Right atrium auricular region (tissue), 2 donors: ENCODE measurements at regions not wholly inside any gene's neighbourhood (a gene's known extent, or its start where the extent isn't known, plus 50 kb on each side); places are given as distances from the start of the nearest gene placed in this dataset.

Source experiments
- DNase-seq: peaks from one replicate; pipeline ENCODE4 v3.0.0-alpha.2; 2019; ENCODE audit warnings: low spot score
- H3K27ac ChIP-seq, 2 donors: fragments of 200-600 bp; sonication (generic); 1 replicate in 1 of 2; 2 replicates in 1 of 2; pipeline ENCODE4 v1.5.1; 2016 to 2019
- H3K27me3 ChIP-seq, 2 donors: fragments of 200-600 bp; sonication (generic); one replicate each; pipeline versions ENCODE4 v1.5.1 to v1.6.0; 2017 to 2019
- H3K36me3 ChIP-seq: fragments of 200-600 bp; sonication (generic); one replicate; pipeline ENCODE4 v1.5.1; 2016
- H3K4me1 ChIP-seq, 2 donors: fragments of 200-600 bp; sonication (generic); one replicate each; pipeline versions ENCODE4 v1.5.1 to v1.6.0; 2017 to 2019
- H3K4me3 ChIP-seq, 2 donors: fragments of 200-600 bp; sonication (generic); 1 replicate in 1 of 2; 2 replicates in 1 of 2; pipeline ENCODE4 v1.5.1; 2017 to 2019; ENCODE audit warnings: mild to moderate bottlenecking in 1 of 2, moderate library complexity in 1 of 2
- H3K9me3 ChIP-seq, 2 donors: fragments of 200-600 bp; sonication (generic); one replicate each; pipeline ENCODE4 v1.5.1; 2019
- TF ChIP-seq, protein P1 (sequence below), 2 donors: fragments of 200-600 bp; sonication (generic); IDR thresholded peaks; one replicate each; pipeline ENCODE4 v1.5.1; 2019; ENCODE audit warnings: antibody characterized with exemption in 2 of 2

DNA sequence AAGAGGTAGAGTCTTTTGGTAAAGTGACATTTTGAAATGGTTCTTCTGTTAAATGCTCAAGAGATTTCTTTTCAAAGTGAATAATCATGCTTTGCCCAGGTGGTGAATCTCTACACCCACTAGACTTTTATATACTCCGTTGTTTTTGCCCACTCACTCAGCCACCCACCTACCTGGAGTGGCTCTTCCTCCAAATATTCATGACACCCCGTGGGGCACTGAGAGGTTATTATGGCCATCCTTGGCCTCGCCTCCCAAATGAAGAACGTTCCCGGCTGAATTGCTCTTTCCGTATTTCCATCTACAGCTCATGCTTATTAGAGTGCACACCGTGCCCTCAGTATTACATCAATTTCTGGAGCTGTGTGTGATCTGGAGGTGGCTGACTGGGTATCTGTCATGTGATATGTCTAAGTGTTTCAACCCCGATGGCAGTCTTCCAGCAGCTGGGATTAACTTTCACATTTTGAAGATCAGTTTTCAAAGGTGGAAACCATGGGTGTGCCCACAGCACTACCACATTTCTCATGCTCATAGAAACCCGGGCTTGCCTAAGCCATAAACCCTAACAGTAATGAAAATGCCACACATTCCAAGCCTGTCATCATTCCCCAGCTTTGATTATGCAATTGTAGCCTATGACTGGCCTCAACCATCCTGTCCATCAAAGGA is 406.6 kb upstream of the MMADHC start:
- TF ChIP-seq, protein P1, sequence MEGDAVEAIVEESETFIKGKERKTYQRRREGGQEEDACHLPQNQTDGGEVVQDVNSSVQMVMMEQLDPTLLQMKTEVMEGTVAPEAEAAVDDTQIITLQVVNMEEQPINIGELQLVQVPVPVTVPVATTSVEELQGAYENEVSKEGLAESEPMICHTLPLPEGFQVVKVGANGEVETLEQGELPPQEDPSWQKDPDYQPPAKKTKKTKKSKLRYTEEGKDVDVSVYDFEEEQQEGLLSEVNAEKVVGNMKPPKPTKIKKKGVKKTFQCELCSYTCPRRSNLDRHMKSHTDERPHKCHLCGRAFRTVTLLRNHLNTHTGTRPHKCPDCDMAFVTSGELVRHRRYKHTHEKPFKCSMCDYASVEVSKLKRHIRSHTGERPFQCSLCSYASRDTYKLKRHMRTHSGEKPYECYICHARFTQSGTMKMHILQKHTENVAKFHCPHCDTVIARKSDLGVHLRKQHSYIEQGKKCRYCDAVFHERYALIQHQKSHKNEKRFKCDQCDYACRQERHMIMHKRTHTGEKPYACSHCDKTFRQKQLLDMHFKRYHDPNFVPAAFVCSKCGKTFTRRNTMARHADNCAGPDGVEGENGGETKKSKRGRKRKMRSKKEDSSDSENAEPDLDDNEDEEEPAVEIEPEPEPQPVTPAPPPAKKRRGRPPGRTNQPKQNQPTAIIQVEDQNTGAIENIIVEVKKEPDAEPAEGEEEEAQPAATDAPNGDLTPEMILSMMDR (IDR thresholded peaks at IDR 0.05): no peak
- H3K27ac ChIP-seq: no peak overlapping the region
- no peaks in the 10 kb centered on the region for H3K36me3 ChIP-seq
- no peak overlapping the region for H3K4me3 ChIP-seq
- no peaks in the 10 kb centered on the region for H3K27me3 ChIP-seq
- DNase-seq: no peak
- H3K4me1 ChIP-seq: peaks cover 0 to 14% of the 10 kb centered on the region in 2 donors
- H3K9me3 ChIP-seq: no peaks in the 10 kb centered on the region

DNA sequence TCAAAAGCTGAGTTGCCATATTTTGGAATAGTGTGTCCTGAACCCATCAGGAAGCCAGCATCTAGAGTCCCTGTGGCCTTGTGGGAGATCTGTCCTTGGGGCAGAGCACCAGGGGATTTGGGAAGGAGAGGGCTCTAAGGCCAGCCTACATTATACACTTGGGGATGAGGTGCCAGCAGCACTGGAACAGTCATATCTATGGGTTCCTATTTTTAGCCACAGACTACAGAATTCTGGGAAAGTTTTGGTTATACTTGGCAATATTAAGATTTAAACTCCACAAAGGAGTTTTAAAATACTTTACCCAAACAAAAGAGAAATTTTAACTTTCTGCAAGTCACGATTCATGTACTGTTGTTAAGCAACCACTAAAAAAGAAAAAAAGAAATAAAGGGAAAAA is 405.7 kb upstream of the MMADHC start:
- no peak overlapping the region for H3K27ac ChIP-seq
- H3K27me3 ChIP-seq: no peaks in the 10 kb centered on the region
- H3K4me1 ChIP-seq: peaks cover 0 to 14% of the 10 kb centered on the region in 2 donors
- TF ChIP-seq, protein P1 (IDR thresholded peaks at IDR 0.05): no peak
- no peaks in the 10 kb centered on the region for H3K9me3 ChIP-seq
- no peak overlapping the region for H3K4me3 ChIP-seq
- DNase-seq: no peak
- no peaks in the 10 kb centered on the region for H3K36me3 ChIP-seq

DNA sequence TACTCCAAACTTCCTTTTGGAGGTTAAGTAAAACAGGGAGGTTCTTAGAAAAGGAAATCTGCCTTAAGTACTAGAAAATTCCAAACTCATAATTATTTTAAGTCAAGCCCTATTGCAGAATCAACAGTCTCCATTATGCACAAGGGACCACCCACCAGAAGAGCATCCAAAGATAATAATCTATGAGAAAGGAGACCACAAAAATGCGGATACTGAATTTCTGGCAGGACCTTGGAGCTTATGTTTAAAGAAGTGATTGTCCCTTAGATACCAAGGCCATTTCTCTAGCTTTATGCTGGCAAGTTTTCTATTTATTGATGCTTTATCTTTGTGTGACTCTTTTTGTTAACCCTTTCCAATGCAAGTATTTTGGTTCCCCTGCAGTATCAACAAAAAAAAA is 404.0 kb upstream of the MMADHC start:
- TF ChIP-seq, protein P1 (IDR thresholded peaks at IDR 0.05): no peak
- peaks cover 0 to 14% of the 10 kb centered on the region in 2 donors for H3K4me1 ChIP-seq
- no peak for DNase-seq
- no peaks in the 10 kb centered on the region for H3K27me3 ChIP-seq
- H3K36me3 ChIP-seq: no peaks in the 10 kb centered on the region
- no peaks in the 10 kb centered on the region for H3K9me3 ChIP-seq
- no peak overlapping the region for H3K27ac ChIP-seq
- H3K4me3 ChIP-seq: no peak overlapping the region

DNA sequence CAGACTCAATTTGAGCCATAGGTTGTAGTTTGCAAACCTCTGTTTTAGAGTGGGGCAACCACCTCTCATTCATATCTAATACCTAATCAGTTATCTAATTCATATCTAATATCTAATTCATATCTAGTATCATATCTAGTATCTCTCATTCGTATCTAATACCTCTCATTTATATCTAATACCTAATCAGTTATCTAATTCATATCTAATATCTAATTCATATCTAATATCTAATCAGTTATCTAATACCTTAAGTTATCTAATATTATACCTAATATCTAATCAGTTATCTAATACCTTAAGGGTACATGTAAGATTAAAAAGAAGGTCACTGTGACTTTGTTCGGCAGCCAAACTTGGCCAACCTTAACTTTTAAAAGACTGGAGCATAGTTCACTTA is 403.4 kb upstream of the MMADHC start:
- H3K4me1 ChIP-seq: peaks cover 0 to 14% of the 10 kb centered on the region in 2 donors
- no peaks in the 10 kb centered on the region for H3K9me3 ChIP-seq
- no peak for DNase-seq
- TF ChIP-seq, protein P1 (IDR thresholded peaks at IDR 0.05): no peak
- H3K27ac ChIP-seq: no peak overlapping the region
- no peak overlapping the region for H3K4me3 ChIP-seq
- H3K27me3 ChIP-seq: no peaks in the 10 kb centered on the region
- H3K36me3 ChIP-seq: no peaks in the 10 kb centered on the region

DNA sequence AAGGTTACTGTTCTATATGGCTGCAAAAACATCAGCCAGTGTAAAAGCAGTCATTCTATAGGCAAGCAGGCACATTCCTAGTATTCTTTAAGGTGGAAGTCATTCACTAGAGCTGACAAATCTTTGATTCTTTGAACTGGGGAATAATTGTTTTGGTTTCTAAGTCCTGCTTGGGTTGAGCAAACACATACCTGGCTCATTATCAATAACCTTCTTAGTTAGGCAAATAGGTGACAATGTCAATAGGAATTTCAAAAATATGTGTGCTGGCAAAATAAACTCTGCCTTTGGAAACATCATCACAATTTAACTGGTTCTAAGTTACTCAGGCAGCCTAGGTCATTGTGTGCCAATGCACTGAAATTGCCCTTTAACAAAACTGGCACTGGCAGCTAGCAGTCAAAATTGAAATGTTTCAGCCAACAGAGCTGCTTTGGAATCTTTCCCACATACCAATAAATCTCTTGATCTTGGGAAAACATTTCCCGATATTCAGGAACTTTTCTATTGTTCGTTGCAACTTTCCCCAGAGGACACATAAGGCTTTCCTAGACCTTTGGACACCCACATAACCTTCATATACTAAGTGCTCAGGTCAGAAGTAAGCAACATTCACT is 402.0 kb upstream of the MMADHC start:
- TF ChIP-seq, protein P1 (IDR thresholded peaks at IDR 0.05): no peak
- H3K4me1 ChIP-seq: peaks cover 0 to 14% of the 10 kb centered on the region in 2 donors
- no peaks in the 10 kb centered on the region for H3K36me3 ChIP-seq
- no peak overlapping the region for H3K4me3 ChIP-seq
- no peaks in the 10 kb centered on the region for H3K27me3 ChIP-seq
- DNase-seq: no peak
- H3K27ac ChIP-seq: no peak overlapping the region
- H3K9me3 ChIP-seq: no peaks in the 10 kb centered on the region
